K562 (cell line): ENCODE measurements at regions not wholly inside any gene's neighbourhood (a gene's known extent, or its start where the extent isn't known, plus 50 kb on each side); places are given as distances from the start of the nearest gene placed in this dataset.
A peak's percentile ranks its signal among the peaks of the same experiment; 100 is the strongest.

Experiments used
- ARID1B ChIP-seq: fragments of 450-650 bp; IDR thresholded peaks from 2 replicates; pipeline ENCODE4 v1.6.1; 2016; ENCODE audit warnings: antibody characterized with exemption, mild to moderate bottlenecking, inconsistent platforms
- BCLAF1 ChIP-seq, 2 experiments: fragments of 450-650 bp in 1 of 2; IDR thresholded peaks; 2 replicates each; pipeline ENCODE4 v1.6.1; 2011 to 2017; ENCODE audit warnings: low read depth in 2 of 2, antibody characterized with exemption in 1 of 2, borderline replicate concordance in 1 of 2, low read length in 1 of 2, mild to moderate bottlenecking in 1 of 2, mixed read lengths in 1 of 2; ENCODE audit not compliant: control insufficient read depth in 1 of 2
- CBFA2T2 ChIP-seq: fragments of 450-650 bp; conservative IDR thresholded peaks from 2 replicates; pipeline ENCODE4 v1.6.1; 2017; ENCODE audit warnings: mild to moderate bottlenecking
- CBFA2T3 ChIP-seq: fragments of 450-650 bp; IDR thresholded peaks from 2 replicates; pipeline ENCODE4 v1.6.1; 2017
- MED1 ChIP-seq: sonication (generic); formaldehyde crosslinking; IDR thresholded peaks from 2 replicates; pipeline ENCODE4 v1.8.1; 2023; ENCODE audit warnings: missing genetic modification reagents, borderline replicate concordance
- NR2F6 ChIP-seq: fragments of 450-650 bp; formaldehyde crosslinking; IDR thresholded peaks from 2 replicates; pipeline ENCODE4 v1.4.0; 2020; ENCODE audit warnings: mild to moderate bottlenecking
- OTX1 ChIP-seq: fragments of 450-650 bp; formaldehyde crosslinking; IDR thresholded peaks from 2 replicates; pipeline ENCODE4 v1.4.0; 2022; ENCODE audit warnings: mild to moderate bottlenecking
- SP1 ChIP-seq: sonication (generic); formaldehyde crosslinking; IDR thresholded peaks from 2 replicates; pipeline ENCODE4 v1.8.1; 2022; ENCODE audit warnings: mild to moderate bottlenecking, missing genetic modification reagents
- STAT6 ChIP-seq: sonication (generic); formaldehyde crosslinking; IDR thresholded peaks from 2 replicates; pipeline ENCODE4 v1.8.1; 2023; ENCODE audit warnings: mild to moderate bottlenecking, missing genetic modification reagents
- TAL1 ChIP-seq: fragments of 450-650 bp; IDR thresholded peaks from 2 replicates; pipeline ENCODE4 v1.6.1; 2016; ENCODE audit warnings: mild to moderate bottlenecking
- TEAD4 ChIP-seq, 2 experiments: sonication (generic) in 1 of 2; formaldehyde crosslinking in 1 of 2; IDR thresholded peaks; 2 replicates each; pipeline versions ENCODE4 v1.6.1 to v1.8.0; 2012 to 2022; ENCODE audit warnings: borderline replicate concordance in 1 of 2, inconsistent platforms in 1 of 2, low read length in 1 of 2, mild to moderate bottlenecking in 1 of 2, missing genetic modification reagents in 1 of 2
- TSC22D4 ChIP-seq: fragments of 450-650 bp; IDR thresholded peaks from 2 replicates; pipeline ENCODE4 v1.6.1; 2016; ENCODE audit warnings: missing genetic modification characterization, missing biosample characterization, control low read depth
- ZNF407 ChIP-seq: fragments of 450-650 bp; IDR thresholded peaks from 2 replicates; pipeline ENCODE4 v1.6.1; 2016; ENCODE audit warnings: low read depth
- ZNF764 ChIP-seq: fragments of 250-450 bp; sonication (Bioruptor Pico); IDR thresholded peaks from 2 replicates; pipeline ENCODE4 v1.4.0; 2020; ENCODE audit warnings: low read depth, mild to moderate bottlenecking, moderate library complexity

- no peak for TF ChIP-seq ZNF407
- TF ChIP-seq STAT6 (CRISPR knock-in tag): no peak
- no peak for TF ChIP-seq NR2F6 (CRISPR knock-in tag)
- no peak for TF ChIP-seq SP1 (CRISPR knock-in tag)
- TF ChIP-seq ZNF764 (CRISPR knock-in tag): no peak
- TF ChIP-seq OTX1 (CRISPR knock-in tag): no peak
- TF ChIP-seq CBFA2T2: peak; percentile 40
- no peak for TF ChIP-seq TSC22D4 (tag)
- TF ChIP-seq TAL1: peak; percentile 49; the same call in 1 of the 2 replicates
- no peak for TF ChIP-seq MED1 (CRISPR knock-in tag)
- TF ChIP-seq TEAD4 (IDR thresholded peaks at IDR 0.05; ENCODE audit: low read length): peak; percentile 58; the same call in 1 of the 2 replicates
- no peak for TF ChIP-seq TEAD4 (CRISPR knock-in tag; IDR thresholded peaks at IDR 0.05; ENCODE audit: borderline replicate concordance)
- TF ChIP-seq CBFA2T3: peak; percentile 78
- TF ChIP-seq BCLAF1 (IDR thresholded peaks at IDR 0.05; ENCODE audit: borderline replicate concordance in 1 of 2, control insufficient read depth in 1 of 2, low read depth in 2 of 2, low read length in 1 of 2): no peak
- peak; percentile 47 for TF ChIP-seq ARID1B
Observed at GRCh38 chr15:29874977-29875376, 52.7 kb upstream of the TJP1 start (continued).
